GM21717 (cell line): ENCODE measurements at regions not wholly inside any gene's neighbourhood (a gene's known extent, or its start where the extent isn't known, plus 50 kb on each side); places are given as distances from the start of the nearest gene placed in this dataset.
"Not testable (repeated sequence)": the region's sequence is repeated elsewhere in the genome, so short reads cannot be mapped to it uniquely, and the experiment has no call there.

Experiments used
- ATAC-seq: cut with Tn5 transposase; IDR thresholded peaks from one replicate; pipeline ENCODE4 v1.9.1; 2021; ENCODE audit warnings: mild to moderate bottlenecking, moderate library complexity; ENCODE audit not compliant: unreplicated experiment

DNA sequence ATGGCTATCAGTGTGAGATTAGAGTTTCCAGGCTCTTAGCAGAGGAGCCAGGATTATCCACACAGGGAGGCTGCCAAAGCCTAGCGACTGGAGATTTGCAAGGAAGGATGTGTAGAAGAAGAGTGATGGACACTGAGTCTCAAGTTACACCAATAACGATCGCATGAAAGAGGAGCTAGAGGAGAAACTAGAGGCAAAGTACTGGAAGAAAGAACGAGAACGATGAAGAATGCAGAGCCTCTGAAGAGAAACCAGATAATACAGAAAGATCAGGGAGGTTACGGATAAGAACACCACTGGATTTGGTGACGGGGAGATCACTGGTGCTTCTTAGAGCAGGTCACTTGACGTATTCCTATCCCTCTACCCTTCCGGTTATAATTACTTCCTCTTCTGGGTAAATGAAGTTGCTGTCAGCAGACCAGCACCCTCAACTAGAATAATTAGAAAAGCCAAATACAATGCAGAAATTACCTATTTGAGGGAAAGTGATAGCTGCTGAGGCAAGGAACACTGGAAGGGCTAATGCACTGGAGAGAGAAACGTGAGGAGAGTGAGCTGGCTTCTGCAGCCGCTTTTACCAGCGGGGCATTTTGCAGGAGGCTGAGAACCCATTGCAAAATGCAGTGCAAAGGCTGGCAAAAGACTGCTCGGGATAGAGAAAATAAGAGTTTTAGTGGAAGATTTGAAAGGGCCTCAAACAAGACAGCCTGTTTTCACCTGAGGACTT lies 93.1 kb upstream of the HIF1A start:
- no peak for ATAC-seq

DNA sequence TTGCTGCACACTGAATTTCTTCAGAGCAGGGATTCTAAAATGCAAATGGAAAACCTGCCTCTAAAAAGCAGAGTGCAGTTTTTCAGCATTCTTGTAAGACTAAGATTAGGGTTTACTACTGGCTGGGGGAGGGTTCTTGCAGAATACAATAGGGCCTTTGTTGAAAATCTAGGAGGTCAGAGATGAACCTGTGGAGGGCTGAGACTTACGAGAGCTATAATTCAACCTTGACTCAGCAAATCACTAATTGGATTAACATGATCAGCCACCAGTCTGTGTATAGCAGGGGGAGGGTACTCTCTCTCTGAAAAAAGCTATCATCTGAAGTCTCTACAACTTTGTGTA lies 92.6 kb upstream of the HIF1A start:
- no peak for ATAC-seq

DNA sequence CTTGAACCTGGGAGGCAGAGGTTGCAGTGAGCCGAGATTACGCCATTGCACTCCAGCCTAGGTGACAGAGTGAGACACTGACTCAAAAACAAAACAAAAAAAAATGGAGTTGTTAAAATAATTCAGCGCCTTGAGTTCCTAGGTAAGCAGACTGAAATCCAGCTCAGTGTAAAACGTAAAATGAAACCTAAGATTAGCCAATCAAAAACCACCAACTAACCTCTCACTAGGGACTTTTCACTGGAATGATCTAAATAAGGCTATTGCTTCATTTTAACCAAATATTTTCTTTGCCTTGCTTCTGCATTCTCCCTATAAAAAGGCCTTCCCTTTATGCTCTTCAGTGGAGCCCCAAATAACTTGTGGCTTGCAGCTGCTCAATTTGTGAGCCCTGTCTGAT lies 91.6 kb upstream of the HIF1A start:
- ATAC-seq: no peak

DNA sequence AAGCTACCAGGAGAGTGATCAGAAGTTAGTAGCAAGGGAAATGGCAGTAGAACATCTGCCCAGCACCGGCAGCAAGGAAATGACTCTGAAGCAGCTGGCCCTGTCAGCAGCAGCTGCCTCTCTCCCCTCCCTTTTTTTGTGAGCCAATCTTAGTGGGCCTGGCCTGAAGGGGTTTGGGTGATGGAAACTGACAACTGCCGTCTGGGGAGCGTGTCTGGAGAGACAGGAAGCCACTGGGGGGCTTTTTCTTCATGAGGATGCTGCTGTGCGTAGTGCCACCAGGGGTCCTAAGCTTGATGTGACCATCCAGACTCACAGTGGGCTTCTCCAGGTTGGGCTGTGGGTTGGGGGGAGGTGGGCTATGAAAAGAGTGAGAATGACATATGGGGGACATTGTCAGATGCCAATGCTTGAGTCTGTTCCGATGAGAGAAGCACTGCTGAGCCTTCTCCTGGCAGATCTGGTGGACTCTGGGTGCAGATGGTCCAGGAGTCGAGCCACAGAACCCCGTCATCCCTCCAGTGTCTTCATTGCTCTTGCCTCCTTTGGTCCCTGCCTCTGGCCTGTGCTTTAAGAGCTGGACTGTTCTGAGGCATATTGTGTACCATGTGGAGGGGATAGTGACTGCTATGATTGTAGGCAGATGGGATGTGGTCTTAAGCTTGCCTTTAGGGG lies 87.6 kb upstream of the HIF1A start:
- ATAC-seq: no peak

DNA sequence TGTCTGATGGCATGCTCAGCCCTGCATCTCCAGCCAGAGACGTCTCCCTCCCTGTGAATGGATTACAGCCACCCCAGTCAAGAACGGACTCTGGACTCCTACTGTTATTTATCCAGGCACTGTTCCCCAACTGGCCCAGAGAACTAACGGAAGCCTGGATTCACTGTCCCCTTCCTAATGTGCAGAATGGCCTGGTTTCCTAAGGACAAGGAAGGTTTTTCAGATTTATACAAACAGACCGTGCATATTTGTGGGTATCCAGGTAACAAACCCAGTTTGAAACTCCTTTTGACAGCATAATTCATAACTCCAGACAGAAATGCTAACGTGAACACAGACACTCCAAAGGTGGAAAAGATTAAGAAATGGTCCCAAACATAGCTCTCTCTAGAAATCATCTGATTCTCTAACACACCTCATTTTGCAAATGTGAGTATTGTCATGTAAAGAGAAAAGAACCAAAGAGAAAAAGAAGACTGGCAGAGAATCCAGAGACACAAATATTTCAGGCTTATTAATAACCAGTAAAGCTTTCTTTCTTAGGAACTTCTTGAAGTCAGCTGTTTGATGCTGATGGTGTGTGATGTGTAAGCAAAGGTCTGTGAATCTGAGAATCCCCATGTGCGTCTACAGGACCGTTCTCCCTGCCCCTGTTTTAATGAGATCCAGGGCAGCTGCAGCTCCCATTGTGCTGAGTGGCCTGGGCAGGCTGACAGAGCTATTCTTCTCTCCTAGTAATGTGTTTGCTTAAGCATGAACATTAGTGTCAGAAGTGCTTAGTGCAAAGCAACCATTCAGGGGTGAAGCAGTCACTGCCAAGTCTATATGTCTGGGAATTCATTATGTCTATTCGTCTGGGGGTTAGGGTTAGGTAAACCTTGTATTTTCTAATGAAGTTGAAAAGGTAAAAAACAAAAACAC lies 86.8 kb upstream of the HIF1A start:
- no peak for ATAC-seq

DNA sequence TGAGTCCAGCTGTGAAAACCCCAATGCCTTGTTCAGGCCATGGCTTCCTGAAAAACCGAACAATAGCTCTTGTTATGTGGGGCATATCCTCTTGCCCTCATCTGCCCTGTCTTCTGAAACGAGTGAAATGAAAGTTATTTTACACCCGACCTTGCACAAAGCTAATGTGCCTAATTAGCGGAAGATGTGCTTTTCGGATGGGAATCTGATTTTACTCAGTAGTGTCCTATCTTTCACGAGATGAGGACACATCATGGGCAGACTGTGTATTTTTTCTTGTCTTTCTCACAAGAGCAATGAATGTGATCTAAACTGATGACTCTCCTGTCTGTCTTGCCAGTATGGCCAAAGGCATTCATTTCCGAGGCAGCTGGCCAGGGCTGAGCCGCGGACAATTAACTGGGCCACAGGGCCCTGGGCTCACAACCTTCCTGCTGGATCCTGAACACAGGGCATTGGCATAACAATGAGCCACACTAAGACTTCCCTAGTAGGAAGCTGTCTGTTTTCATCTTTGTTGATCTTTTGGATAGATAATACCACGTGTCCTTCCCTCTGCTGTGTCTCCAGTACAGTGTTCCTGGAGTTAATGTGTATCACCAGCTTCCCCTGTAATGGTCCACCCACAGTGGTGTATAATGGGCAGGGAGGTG lies 86.0 kb upstream of the HIF1A start:
- no peak for ATAC-seq

DNA sequence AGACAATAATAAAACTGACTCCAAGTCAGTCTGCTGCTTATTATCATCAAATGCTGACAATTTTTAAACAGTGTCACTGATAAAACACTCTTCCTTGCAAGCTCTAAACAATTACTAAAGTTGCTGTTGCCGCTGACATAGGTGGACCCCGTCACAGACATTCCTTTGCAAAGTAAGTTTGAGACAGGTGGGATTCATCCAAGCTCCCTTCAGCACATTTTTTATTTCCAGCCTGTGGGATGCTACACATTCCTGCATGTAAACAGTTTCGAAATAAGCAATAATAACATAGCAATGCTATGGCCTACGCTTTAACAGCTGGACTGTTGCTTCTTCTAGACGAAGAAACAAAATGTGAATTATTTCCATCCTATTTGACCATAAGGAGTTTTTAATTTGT lies 85.4 kb upstream of the HIF1A start:
- no peak for ATAC-seq

DNA sequence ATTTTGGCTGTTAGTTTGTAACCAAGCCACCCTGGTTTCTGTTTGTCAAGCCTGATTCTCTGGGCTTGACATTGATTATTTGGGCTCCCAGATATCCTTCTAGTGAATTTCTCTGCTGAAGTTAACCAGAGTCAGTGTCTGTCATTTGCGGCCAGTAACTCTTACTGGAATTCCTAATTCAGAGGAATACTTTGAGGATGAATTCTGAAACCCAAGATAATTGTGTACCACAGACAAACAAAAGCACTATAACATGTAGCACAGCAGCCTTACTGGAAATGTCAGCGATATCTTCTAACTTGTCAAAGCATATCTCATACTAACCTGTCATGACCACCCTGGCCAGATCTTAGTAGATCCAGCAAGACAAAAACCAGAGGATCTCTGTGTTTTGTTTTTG lies 84.4 kb upstream of the HIF1A start:
- ATAC-seq: no peak

DNA sequence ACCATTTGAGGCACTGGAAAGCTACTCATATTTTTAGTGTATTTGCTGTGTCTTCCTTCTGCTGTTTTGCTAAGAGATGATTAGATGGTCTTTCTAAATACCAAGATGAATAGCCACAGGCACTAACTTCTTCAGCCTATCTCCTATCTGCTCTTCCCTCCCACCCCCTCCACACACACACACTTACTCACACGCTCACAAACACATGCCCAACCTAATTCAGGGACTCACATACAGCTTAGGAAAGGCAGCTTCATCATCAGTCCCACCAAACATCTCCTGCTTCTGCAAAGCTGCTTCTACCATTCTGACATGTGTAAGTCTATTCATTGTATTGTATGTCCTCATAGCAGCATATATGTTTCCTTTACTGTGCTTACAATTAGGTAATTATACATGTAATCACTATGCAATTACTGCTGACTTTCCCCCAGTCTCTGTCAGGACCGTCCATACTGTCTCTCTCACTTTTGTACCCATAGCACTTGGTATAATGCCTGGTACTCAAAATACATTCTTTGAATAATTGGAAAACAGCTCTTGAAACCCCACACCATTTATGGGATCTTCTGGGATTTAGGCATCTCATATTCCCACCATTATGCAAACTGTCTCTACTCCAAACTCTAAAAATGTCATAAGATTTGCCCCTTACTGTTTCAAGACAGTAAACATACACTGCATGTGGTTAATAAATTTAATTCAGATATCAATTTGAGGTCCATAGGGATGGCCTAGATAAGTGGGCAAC lies 83.3 kb upstream of the HIF1A start:
- no peak for ATAC-seq

DNA sequence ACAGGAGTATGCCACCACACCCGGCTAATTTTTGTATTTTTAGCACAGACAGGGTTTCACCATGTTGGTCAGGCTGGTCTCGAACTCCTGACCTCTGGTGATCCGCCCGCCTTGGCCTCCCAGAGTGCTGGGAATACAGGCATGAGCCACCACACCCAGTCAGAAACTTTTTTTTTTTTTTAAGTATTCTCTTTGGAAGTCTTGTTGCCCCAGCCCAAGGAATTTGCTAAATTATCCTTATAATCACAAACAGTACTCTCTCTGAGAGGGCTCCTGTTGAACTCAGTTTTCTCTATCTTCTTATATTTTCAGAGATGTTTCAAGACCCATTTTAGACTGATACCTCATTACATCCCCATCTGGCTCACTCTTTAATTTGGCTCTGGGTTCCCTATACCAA lies 82.3 kb upstream of the HIF1A start:
- not testable (repeated sequence) for ATAC-seq

DNA sequence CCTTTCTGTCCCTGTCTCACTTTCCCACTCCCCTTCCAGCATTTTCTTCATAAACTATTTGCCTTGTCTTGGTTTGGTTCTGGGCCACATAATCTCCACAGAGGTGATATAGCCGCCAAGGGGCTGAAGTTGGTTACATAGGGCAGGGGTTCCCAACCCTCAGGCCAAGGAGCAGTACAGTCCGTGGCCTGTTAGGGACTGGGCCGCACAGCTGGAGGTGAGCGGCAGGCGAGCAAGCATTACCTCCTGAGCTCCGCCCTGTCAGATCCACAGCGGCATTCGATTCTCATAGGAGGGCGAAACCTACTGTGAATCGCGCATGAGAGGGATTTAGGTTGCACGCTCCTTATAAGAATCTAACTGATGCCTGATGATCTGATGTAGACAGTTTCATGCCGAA lies 80.6 kb upstream of the HIF1A start:
- ATAC-seq: no peak

DNA sequence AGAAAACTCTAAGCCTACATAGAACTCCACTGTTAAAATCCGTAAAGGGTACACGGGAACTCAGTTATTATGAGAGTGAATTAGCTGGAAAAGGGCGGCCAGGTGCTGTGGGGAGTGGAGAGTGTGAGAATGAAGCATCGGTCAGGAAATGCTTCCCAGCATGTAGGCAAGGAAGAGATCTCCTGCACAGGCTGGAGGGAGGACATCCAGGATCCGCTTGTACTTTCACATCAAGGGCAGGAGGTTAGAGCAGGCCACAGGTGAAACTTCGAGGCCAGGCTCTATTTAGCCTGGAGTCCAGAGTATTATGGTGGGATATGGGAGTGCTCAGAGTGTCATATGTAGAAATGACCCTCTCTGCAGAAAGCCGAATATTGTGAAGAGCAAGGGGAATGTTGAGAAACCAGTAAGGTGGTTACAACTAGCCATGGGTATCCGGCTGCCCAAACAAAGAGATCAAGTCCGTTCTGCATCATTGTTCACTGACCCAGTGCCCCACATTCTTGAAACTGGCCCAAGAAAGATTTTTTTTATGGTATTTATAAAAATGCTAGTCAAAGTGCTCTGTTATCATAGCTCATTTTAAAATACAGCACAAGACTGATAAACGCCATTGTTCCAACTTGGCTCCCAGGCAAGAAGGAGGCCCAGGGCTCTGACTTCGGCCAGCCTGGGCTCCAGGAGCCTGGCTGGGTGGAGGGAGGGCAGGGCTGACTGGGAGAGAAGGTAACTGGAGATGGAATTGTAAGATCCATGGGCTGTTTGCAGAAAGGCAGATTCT lies 79.4 kb upstream of the HIF1A start:
- no peak for ATAC-seq

DNA sequence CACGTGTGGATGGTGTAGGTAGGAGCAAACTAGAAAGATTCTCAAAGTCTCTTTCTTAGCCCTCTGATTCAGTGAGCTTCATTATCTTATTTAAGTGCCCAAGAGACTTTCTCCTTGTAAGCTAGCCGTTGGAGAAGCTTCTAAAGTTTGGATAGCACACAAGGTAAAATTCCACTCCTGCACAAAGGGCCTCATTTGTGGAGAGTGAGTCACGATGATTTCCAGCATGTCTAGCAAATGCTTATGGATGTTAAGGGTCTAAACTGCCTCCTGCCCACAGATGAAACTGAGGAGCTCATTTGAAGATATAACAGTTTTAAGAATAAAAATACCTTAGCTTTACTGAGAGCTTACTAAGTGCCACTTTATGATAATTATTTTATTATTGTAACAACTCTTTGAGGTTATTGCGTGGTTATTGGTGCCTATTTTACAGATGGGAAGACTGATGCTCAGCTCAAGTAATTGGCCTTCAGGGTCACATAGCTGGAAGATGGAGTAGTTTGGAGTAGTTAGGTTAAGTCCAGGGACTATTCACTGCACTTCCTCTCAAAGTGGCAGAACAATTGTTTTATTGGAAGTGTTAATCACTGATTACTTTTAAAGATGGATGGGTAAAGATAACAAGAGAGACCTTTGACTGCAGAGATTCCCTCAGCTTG lies 78.7 kb upstream of the HIF1A start:
- ATAC-seq: no peak

DNA sequence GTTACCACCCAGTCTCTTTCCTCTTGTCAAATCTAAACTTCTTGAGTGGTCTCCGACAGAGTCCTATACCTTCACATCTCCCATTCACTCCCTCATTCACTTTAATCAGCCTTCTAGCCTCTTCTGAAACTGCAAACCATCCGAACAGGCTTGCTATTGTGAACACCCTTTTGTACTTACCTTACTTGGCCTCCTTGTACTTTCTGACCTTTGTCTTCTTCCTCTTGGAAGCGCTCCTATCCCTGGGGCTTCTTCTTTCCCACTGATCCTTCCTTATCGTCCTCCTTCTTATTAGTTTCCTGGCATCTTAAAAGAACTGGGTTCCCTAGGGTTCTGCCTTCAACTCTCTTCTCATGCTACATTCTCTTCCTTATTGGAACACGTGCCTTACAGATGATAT lies 76.9 kb upstream of the HIF1A start:
- ATAC-seq: no peak

DNA sequence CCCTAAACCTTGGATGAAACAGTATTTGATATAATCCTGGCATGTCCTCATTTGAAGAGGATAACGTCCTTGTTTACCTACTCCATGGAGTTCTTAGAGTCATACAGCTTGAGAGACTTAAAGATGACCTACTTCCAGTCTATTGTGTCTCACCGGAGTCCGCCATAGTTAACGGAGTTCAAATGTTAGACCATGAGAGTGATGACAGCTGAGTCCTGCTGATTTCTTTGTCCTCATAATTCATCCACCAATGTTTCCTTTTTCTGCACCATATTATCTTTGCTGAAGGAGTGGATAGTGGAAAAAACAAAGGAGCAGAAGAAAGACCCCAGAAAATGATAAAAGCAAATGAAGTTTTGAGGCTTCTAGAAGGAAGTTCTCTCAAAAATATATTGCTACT lies 75.8 kb upstream of the HIF1A start:
- no peak for ATAC-seq

DNA sequence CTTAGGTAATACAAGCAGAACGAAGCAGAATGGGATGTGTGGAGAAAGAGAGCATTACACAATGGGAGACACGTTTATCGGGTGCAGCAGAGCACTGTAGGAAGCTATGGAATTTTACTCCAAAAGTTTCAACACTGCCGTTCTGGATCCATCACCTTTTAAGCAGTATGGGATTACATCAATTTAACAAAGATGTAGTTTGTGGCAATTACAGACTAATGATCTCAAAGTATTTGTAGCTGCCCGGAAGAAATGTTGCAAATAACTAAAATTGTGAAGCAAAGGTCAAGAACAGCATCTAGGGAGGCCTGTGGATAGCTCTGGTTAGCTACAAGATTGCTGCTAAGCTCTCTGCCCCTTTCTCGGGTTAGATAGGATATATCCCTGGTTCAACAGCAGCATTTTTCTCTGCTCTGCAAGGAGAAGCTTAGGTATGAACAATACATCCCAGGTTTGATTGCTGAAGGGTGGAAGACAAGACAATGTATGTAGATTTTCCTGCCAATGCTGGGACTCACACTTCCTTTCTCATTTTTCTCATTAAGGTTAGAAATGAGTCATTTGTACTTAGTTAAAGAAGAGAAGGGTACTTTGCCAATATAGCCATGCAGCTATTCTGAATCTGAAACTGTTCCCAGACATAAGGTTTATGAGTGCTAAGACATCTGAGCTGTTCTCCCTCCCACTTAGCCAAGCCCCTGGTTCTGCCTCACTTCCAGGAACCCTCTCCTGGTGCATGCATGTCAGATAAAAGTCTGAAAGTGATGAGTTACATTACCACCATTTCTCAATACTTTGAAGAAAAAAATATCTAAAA lies 75.0 kb upstream of the HIF1A start:
- ATAC-seq: peak; percentile 85

DNA sequence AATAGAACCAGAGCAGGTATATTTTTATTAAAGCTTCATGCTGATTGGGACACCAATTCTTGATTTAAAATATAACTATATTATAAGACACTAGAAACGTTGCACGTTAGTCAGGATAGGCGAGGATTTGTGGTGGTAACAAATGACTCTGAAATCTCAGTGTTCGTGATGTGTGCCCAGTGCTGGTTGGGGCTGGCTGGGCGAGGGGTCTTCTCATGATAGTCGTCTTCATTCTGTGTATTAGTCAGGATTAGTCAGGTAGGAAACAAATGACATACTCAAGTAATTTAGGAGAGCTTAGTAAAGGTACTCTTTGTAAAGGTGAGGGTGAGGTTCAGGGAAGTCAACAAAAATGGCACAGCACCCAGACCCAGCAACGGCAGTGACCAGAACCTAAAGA lies 73.9 kb upstream of the HIF1A start:
- ATAC-seq: no peak

DNA sequence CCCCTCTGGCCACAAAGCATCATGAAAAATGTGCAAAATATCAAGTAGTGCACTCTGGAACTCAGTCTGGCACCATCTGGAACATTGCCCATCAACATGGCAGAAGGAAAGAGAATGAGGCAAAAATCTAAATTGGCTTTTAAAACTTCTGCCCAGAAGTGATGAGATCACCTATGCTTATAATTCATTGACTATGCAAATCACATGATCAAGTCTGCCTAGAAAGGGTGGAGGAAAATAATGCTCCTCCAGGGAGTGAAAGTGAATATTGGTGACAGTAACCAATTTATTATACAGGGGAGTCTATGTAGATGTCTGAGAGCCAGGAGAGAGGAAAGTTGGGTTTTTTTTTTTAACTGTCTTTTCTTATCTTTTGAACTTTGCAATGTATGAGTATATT lies 73.3 kb upstream of the HIF1A start:
- ATAC-seq: no peak

DNA sequence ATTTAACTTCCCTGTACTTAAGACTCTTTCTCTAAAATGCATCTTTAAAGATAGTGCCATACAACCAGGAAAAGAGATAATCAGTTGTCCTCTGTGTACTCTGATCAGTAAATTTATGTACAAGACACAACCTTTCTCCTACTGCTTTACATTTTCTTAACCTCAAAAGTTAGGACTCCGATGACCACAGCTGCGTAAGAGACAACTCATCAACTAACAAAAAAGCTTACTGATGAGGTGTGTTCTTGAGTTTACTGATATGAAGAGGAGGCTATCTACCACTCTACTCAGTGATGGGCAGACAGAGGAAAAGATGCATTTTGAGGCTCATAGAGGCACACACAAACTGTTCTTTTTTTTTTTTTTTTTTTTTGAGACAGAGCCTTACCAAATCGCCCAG lies 71.4 kb upstream of the HIF1A start:
- ATAC-seq: no peak
